ENCODE measurements at regions not wholly inside any gene's neighbourhood (a gene's known extent, or its start where the extent isn't known, plus 50 kb on each side); places are given as distances from the start of the nearest gene placed in this dataset.

DNA sequence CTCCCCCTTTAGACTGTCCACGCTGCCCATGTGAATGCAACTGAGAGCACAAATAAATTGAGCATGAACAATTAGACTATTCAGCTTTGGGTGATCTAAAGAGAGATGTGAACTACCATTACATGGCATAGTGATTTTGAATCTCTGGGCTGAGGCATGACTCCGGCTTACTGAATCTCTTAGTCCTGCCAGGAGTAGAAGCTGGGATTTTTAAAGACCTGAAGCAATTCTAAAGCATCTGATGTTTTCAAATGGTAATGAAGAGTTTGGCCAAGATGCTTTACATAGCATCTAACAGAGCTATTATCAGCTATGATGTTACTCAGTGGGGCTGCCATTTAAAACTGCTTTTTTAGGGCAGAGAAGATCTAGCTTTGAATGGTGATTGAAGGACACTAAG is 1059.1 kb downstream of the SORCS3 start:
- TF ChIP-seq, protein P1, sequence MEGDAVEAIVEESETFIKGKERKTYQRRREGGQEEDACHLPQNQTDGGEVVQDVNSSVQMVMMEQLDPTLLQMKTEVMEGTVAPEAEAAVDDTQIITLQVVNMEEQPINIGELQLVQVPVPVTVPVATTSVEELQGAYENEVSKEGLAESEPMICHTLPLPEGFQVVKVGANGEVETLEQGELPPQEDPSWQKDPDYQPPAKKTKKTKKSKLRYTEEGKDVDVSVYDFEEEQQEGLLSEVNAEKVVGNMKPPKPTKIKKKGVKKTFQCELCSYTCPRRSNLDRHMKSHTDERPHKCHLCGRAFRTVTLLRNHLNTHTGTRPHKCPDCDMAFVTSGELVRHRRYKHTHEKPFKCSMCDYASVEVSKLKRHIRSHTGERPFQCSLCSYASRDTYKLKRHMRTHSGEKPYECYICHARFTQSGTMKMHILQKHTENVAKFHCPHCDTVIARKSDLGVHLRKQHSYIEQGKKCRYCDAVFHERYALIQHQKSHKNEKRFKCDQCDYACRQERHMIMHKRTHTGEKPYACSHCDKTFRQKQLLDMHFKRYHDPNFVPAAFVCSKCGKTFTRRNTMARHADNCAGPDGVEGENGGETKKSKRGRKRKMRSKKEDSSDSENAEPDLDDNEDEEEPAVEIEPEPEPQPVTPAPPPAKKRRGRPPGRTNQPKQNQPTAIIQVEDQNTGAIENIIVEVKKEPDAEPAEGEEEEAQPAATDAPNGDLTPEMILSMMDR (IDR thresholded peaks at IDR 0.05; ENCODE audit: low read depth, low read length, missing control alignments): no peak
- no peak for DNase-seq (ENCODE audit: low read depth)
- no peak overlapping the region for H3K4me3 ChIP-seq (ENCODE audit: low read depth, low read length)

- no peak for DNase-seq (ENCODE audit: low read depth)
- TF ChIP-seq, protein P1 (IDR thresholded peaks at IDR 0.05; ENCODE audit: low read depth, low read length, missing control alignments): no peak
- no peak overlapping the region for H3K4me3 ChIP-seq (ENCODE audit: low read depth, low read length)
Observed at GRCh38 chr10:105699504-105699903, 1058.4 kb downstream of the SORCS3 start.

DNA sequence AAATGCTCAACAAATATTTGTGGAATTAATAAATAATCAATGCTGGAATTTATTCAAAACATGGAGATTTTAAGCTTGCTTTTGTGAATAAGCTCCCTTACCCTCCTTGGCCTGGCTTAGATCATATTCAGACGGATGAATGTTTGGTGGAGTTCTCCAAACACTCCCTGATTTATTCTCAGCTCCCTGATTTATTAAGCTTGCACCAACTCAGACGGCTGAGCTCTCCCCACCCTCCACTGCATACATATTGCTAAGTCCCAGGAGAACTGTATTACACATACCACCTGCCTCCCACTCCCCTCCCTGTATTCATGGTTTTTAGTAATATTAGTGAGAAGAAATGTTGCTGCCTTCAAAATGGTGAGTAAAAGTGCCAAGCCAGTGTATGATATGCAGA is 1057.5 kb downstream of the SORCS3 start:
- DNase-seq (ENCODE audit: low read depth): no peak
- no peak overlapping the region for H3K4me3 ChIP-seq (ENCODE audit: low read depth, low read length)
- TF ChIP-seq, protein P1 (IDR thresholded peaks at IDR 0.05; ENCODE audit: low read depth, low read length, missing control alignments): no peak

GRCh38 chr10:105697290-105697780 is 1056.2 kb downstream of the SORCS3 start:
- no peak overlapping the region for H3K4me3 ChIP-seq (ENCODE audit: low read depth, low read length)
- DNase-seq (ENCODE audit: low read depth): no peak
- TF ChIP-seq, protein P1 (IDR thresholded peaks at IDR 0.05; ENCODE audit: low read depth, low read length, missing control alignments): no peak

GRCh38 chr10:105691811-105692210 is 1050.7 kb downstream of the SORCS3 start:
- H3K4me3 ChIP-seq (ENCODE audit: low read depth, low read length): no peak overlapping the region
- no peak for DNase-seq (ENCODE audit: low read depth)
- TF ChIP-seq, protein P1 (IDR thresholded peaks at IDR 0.05; ENCODE audit: low read depth, low read length, missing control alignments): no peak

- TF ChIP-seq, protein P1 (IDR thresholded peaks at IDR 0.05; ENCODE audit: low read depth, low read length, missing control alignments): no peak
- H3K4me3 ChIP-seq (ENCODE audit: low read depth, low read length): no peak overlapping the region
- no peak for DNase-seq (ENCODE audit: low read depth)
Observed at GRCh38 chr10:105682911-105683310, 1041.8 kb downstream of the SORCS3 start.

- H3K4me3 ChIP-seq (ENCODE audit: low read depth, low read length): no peak overlapping the region
- no peak for DNase-seq (ENCODE audit: low read depth)
- TF ChIP-seq, protein P1 (IDR thresholded peaks at IDR 0.05; ENCODE audit: low read depth, low read length, missing control alignments): no peak
Observed at GRCh38 chr10:105681051-105681450, 1040.0 kb downstream of the SORCS3 start.

Measured in GM12864 (cell line).